T-helper 2 cell (primary cell): ENCODE measurements at regions not wholly inside any gene's neighbourhood (a gene's known extent, or its start where the extent isn't known, plus 50 kb on each side); places are given as distances from the start of the nearest gene placed in this dataset.
A peak's percentile ranks its signal among the peaks of the same experiment; 100 is the strongest.

ENCODE experiments used
- DNase-seq, 5 experiments: peaks; one replicate each; pipeline versions ENCODE4 v3.0.0 to v3.0.0-alpha.2; 2012 to 2022

GRCh38 chr3:30069056-30069455 is 537.3 kb upstream of the TGFBR2 start:
- no peak for DNase-seq

DNA sequence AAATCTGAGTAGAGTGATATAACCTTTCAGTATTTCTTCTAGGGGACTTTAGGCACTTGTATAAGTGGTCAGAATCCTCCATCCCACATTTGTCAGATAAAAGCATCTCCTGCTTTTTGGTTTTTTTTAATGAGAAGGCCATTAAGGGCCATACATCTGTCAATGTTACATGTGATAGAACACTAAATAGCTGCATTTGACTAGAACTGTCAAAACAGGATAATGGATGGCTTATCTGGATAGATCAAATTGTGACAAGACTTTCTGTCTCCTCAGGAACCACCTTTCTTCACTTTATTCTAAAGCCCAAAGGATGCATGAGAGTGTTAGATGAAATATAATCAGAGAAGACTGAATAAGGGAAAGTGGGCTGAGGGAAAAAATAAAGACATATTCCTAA is 533.4 kb upstream of the TGFBR2 start:
- no peak for DNase-seq

DNA sequence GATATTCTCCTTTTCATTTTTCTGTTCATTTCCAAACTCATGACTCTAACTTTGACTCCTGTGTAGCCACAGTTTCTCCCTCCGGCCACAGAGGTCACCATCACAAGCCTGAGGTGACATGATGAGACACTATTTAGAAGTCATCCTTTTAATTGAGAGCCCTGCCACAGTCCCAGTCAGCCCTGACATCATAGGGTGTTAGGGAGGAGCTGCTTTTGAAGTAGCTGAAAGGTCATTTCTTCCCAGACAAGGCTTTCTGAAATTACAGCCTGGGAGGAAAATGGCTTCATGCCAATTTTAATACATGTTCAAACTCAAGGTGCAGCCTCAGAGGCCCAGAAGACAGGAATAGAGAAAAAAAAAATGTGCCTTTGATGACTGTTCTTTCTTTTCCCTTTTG is 532.8 kb upstream of the TGFBR2 start:
- no peak for DNase-seq

- DNase-seq: no peak
Observed at GRCh38 chr3:30075514-30075913, 530.9 kb upstream of the TGFBR2 start.

GRCh38 chr3:30076899-30077298 is 529.5 kb upstream of the TGFBR2 start:
- no peak for DNase-seq

GRCh38 chr3:30077746-30078145 is 528.7 kb upstream of the TGFBR2 start:
- no peak for DNase-seq

GRCh38 chr3:30078736-30079135 is 527.7 kb upstream of the TGFBR2 start:
- no peak for DNase-seq

DNA sequence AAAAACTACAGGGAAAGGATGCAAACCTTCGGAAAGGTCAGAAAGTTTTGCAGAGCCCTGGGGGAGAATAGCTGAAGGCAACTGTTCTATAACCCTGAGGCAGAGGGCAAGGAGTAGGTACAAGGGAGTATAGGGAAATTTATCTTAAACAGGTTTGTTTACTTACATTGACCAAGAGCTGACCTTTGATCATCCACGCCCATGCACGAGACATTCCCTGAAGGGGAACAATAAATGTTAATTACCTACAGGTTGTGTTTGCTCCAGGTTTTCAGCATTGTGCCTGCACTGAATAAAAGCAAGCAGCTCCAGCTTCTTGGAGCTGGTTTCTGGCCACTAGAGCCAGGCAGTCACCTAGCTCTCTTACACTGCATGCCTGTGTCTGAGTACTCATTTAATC is 524.5 kb upstream of the TGFBR2 start:
- no peak for DNase-seq

GRCh38 chr3:30082652-30083051 is 523.7 kb upstream of the TGFBR2 start:
- DNase-seq: no peak

- no peak for DNase-seq
Observed at GRCh38 chr3:30083315-30083714, 523.1 kb upstream of the TGFBR2 start.

- DNase-seq: no peak
Observed at GRCh38 chr3:30084316-30084715, 522.1 kb upstream of the TGFBR2 start.

GRCh38 chr3:30084971-30085403 is 521.4 kb upstream of the TGFBR2 start:
- DNase-seq: no peak

- DNase-seq: no peak
Observed at GRCh38 chr3:30085486-30085885, 520.9 kb upstream of the TGFBR2 start.

GRCh38 chr3:30091686-30092085 is 514.7 kb upstream of the TGFBR2 start:
- DNase-seq: no peak

GRCh38 chr3:30097022-30097650 is 509.3 kb upstream of the TGFBR2 start:
- no peak for DNase-seq

GRCh38 chr3:30098243-30098642 is 508.2 kb upstream of the TGFBR2 start:
- DNase-seq: no peak

GRCh38 chr3:30098653-30099455 is 507.5 kb upstream of the TGFBR2 start:
- no peak for DNase-seq

- DNase-seq: no peak
Observed at GRCh38 chr3:30102356-30102755, 504.0 kb upstream of the TGFBR2 start.

DNA sequence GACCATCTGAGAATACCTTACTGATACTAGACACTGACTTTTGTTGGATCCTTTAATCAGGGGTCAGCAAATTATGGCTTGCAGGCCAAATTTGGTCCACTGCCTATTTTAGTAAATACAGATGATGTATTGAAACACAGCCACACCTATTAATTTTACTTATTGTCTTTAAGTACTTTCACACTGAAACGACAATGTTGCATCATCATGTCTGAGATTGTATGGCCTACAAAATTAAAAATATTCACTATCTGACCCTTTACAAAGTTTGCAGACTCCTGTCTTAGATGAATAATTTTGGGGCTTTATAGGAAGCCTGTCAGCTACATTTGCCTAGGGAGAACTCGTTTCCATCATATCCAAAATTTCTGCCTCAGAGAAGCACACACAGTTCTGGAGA is 503.2 kb upstream of the TGFBR2 start:
- DNase-seq: no peak

- no peak for DNase-seq
Observed at GRCh38 chr3:30107531-30107930, 498.9 kb upstream of the TGFBR2 start.

DNA sequence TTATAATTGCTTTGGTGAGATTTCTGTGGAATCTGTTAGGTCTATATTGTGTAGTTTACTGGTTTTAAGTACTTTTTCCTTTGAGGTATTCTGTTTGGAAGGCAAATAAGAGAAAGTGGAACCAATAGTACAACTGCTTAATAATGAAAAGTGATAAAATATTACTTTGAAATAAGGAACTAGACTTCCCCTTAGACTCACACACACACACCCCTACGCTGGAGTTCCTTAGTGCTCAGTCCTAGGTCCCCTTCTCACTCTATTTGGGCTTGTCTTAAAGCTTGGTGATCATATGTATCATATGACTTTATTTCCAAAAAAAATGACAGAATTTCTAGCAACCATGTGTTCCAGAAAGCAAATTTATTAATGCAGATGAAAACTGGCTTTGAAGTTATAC is 494.0 kb upstream of the TGFBR2 start:
- DNase-seq: no peak

- peak in 1 of 5 experiments; percentile 25 for DNase-seq
Observed at GRCh38 chr3:30112902-30113484, 493.4 kb upstream of the TGFBR2 start.

- no peak for DNase-seq
Observed at GRCh38 chr3:30113906-30114305, 492.5 kb upstream of the TGFBR2 start.

GRCh38 chr3:30114918-30115317 is 491.5 kb upstream of the TGFBR2 start:
- no peak for DNase-seq
